ENCODE measurements at regions not wholly inside any gene's neighbourhood (a gene's known extent, or its start where the extent isn't known, plus 50 kb on each side); places are given as distances from the start of the nearest gene placed in this dataset.

- no peak for DNase-seq (ENCODE audit: low spot score)
Observed at GRCh38 chr9:99400184-99400731, 178.2 kb downstream of the SEC61B start.

DNA sequence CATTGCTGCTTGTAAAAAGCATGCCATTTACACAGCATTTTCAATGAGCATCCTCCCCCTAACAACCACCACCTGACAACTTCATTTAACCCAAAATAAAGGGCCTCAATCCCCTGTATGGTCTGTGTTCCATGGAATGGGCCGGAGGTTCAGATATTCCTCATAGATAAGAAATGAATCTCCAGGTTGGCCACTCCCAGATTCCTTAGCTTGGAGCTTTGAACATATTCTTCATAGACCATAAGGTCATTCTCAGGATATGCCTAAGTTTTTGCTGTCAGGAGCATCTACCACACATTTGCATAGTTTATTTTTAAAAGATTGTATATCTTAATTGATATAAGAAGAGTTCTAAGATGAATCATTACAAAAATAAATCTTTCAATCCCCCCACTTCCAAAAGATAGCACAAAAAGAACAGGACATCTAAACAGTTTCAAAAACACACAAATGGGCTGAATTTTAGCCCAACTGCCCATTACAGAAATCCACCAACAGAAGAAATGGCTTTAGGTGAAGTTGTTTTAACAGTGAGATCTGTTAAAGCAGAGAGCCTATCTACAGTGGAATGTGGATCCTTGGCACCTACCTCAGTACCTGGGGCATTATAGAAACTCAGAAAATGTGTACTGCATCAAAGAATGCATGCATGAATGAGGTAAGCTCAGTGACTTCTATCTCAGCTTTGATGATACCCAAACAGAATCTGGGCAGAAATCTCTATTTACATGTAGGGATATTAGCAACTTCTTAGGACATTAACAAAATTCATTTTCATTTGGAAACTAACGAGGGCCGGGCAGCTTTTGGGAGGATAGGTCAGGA lies 179.8 kb downstream of the SEC61B start:
- no peak for DNase-seq (ENCODE audit: low spot score)

- no peak for DNase-seq (ENCODE audit: low spot score)
Observed at GRCh38 chr9:99403371-99403770, 181.3 kb downstream of the SEC61B start.

DNA sequence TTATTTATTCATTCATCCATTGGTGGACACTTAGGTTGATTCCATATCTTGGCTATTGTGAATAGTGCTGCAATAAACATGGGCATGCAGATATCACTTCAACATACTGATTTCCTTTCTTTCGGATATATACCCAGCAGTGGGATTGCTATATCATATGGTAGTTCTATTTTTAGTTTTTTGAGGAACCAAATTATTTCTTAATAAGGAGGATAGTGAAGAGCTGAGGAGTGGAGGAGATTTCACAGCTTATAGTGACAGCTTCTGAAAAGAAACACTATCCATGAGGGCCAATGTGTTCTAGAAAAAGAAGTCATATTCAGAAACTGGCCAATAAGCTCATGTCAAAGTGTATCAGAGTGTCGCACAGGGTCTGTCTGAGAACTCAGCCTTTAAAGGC lies 183.3 kb downstream of the SEC61B start:
- DNase-seq (ENCODE audit: low spot score): no peak

GRCh38 chr9:99406939-99407338 lies 184.9 kb downstream of the SEC61B start:
- no peak for DNase-seq (ENCODE audit: low spot score)

DNA sequence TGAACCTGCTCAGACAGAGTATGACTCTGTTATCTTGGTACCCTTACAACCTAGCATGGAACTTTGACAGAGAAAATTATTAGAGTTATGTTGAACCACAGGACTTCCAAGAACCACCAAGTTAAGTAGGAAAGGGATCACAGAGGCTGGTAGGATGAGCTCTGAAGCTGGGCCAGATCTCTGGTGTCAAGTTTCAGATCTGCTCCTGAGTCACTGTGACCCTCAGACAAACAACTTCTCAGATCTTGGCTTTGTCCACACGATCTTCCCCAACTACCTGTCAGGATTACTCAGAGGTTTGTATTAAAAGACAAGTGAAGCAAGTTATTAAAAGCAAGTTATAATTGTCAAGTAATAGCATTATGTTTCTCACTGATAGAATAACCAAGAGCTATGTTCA lies 189.0 kb downstream of the SEC61B start:
- DNase-seq (ENCODE audit: low spot score): no peak

DNA sequence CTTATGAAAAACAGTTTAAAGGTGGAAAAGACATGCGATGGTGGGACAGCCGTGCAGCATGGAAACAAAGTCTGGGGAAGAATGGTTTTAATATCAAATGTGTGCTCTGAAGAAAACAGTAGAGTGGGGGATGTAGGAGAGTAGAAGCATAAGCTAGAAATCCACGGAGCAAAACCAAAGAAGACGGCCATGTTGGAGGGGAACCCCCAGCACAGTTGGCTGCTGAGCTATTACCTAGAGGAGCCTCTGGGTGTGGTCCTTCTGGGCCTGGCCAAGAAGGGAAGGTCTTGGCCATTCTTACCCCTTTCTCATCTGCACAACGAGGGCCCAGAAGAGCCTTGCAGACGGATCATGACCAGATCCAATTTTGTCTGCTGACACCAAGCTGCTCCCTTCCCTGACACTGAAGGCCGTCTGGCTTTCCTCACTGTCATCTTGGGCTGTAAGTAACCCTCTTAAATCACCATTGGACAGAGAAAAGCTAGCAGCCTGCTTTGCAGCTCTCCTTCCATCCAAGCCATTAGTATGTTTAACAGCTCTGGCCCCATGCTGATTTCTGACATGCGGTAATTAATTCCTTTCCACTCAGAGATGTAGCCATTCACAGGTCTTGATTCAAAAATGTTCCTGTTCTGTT lies 189.5 kb downstream of the SEC61B start:
- no peak for DNase-seq (ENCODE audit: low spot score)

GRCh38 chr9:99412606-99413005 lies 190.5 kb downstream of the SEC61B start:
- no peak for DNase-seq (ENCODE audit: low spot score)

DNA sequence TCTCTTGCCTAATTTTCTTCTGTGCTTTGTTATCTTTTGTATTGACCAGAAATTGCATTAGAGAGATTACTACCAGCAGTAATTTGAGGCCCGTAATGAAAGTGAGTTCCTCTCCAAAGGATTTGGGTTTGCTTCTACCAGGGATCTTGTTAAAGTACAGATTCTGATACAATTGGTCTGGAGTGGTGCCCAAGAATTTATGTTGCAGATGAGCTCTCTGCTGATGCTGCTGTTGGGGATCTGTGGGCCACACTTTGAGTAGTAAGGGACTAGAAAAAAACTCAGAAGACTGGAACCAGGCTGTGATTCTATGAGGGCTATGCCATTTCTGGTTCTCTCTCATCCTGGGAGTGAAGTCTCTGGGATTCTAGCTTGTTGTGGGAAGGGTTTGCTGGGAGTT lies 192.2 kb downstream of the SEC61B start:
- DNase-seq (ENCODE audit: low spot score): no peak

- no peak for DNase-seq (ENCODE audit: low spot score)
Observed at GRCh38 chr9:99415606-99416005, 193.5 kb downstream of the SEC61B start.

- no peak for DNase-seq (ENCODE audit: low spot score)
Observed at GRCh38 chr9:99416007-99416406, 193.9 kb downstream of the SEC61B start.

DNA sequence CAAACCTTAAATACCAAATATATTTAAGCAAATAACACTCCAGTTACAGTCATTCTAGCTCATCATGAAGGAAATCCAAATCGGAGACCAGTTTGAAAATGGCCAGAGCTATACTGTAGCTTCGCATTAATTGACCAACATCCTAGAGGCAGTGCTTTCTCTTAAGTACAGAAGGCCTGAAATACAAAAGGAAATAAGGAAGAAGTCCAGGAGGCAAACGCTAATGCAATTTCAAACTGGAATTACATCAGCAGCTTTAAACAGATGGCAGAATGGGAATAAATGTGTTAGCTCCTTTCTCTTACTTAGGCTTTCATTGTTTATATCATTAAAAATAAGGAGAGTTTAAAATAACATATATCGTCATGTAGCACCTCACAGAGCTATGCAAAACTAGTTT lies 197.0 kb downstream of the SEC61B start:
- DNase-seq (ENCODE audit: low spot score): no peak

- no peak for DNase-seq (ENCODE audit: low spot score)
Observed at GRCh38 chr9:99421369-99421768, 199.3 kb downstream of the SEC61B start.

GRCh38 chr9:99425124-99425523 lies 203.0 kb downstream of the SEC61B start:
- DNase-seq (ENCODE audit: low spot score): no peak

GRCh38 chr9:99425923-99426842 lies 204.1 kb downstream of the SEC61B start:
- no peak for DNase-seq (ENCODE audit: low spot score)

GRCh38 chr9:99427260-99427659 lies 205.2 kb downstream of the SEC61B start:
- no peak for DNase-seq (ENCODE audit: low spot score)

GRCh38 chr9:99430301-99430700 lies 208.2 kb downstream of the SEC61B start:
- DNase-seq (ENCODE audit: low spot score): no peak

DNA sequence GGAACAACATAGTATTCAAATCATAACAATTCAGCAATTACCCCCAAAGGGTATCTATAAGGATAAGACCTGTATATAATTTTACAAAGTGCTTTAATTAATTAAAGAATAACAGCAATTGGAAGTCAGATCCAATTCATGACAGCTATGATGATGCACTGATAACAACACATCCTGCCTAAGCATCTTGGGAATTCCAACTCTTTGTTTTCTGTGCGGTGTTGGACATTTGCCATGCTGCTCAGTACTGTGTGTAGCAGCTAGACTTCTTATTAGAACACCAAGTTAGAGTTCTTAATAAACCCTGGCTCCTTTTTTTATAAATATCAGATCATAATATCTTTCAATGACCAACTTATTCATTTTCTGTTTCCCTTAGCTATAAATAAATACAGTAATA lies 209.0 kb downstream of the SEC61B start:
- DNase-seq (ENCODE audit: low spot score): no peak

- DNase-seq (ENCODE audit: low spot score): no peak
Observed at GRCh38 chr9:99432075-99432474, 210.0 kb downstream of the SEC61B start.

DNA sequence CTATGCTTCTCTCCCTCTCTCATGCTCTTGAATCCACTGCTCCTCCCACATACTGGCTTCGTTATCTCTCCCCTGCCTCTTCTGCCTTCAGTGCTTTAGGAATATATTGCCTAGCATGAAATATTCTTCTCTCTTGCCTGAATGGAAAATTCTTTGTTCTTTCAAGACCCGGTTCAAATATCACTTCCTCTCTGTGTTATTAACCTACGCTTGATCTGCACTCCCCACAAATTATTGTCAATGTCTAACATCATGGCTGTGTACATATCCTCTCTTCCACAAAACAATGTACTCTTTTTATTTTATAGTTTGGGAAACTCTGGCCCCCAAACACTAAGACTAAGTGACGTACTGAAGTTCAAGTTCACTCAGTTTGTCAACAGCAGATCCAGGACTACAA lies 211.0 kb downstream of the SEC61B start:
- no peak for DNase-seq (ENCODE audit: low spot score)

GRCh38 chr9:99433555-99433954 lies 211.5 kb downstream of the SEC61B start:
- DNase-seq (ENCODE audit: low spot score): peak; percentile 36

- no peak for DNase-seq (ENCODE audit: low spot score)
Observed at GRCh38 chr9:99436616-99437015, 214.5 kb downstream of the SEC61B start.

Measured in CD4-positive, alpha-beta T cell treated with Interleukin-6 at 100 ng/mL for 8 hours (primary cell).